Left ventricle myocardium superior (tissue), 1 donor: ENCODE measurements at regions not wholly inside any gene's neighbourhood (a gene's known extent, or its start where the extent isn't known, plus 50 kb on each side); places are given as distances from the start of the nearest gene placed in this dataset.
"Not testable (repeated sequence)": the region's sequence is repeated elsewhere in the genome, so short reads cannot be mapped to it uniquely, and the experiment has no call there.

ENCODE experiments used
- ATAC-seq: fragments of 200-7000 bp; cut with Tn5 transposase; one replicate; pipeline ENCODE4 v1.9.1; 2020; ENCODE audit warnings: mild to moderate bottlenecking, moderate library complexity
- DNase-seq: peaks from one replicate; pipeline ENCODE4 v3.0.0-alpha.2; 2020
- intact Hi-C: fragments of 100-400 bp; cut with micrococcal nuclease; formaldehyde crosslinking; loops from one replicate; pipeline ENCODE4 v1.11.0; 2022
- donor health status: DM: no; HTN: yes; CAD: no; lungs with severe emphysema.

DNA sequence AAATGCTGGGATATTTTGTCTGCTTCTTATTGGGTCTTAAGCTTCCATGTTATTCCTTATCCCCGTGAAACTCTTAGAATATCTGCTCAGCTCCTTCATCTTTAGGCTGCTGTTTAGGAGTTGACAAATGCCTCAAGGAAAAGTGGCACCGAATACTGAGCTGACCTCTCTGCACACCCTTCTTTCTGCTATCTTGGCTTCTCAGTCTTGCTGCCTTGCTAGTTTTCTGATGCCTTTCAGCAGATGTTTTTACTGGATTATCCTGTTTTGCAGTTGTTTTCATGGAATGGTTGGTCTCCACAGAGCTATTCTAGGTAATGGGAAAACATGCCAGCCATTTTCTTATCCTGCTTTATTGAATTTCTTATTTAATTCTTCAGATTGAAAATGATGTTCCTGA lies 86.3 kb downstream of the GYPE start:
- ATAC-seq: no peak
- no peak for DNase-seq
- intact Hi-C loops: no loop called here

DNA sequence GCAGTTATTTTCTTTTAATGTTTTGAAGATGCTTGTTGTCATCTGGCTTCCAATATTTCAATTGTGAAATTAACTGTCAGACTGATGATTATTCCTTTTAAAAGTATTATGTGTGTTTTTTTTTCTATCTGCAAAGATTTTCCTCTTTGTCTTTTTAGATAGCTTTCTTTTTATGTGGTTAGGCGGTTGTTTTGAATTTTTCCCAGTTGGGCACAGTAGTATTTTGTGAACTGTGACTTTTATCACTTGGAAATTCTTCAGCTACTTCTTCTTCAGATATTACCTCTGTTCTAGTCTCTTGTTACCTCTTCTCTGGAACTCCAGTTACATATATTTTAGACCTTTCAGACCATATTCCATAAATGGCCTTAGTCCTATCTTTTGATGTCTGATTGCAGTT lies 87.5 kb downstream of the GYPE start:
- ATAC-seq, DNase-seq, intact Hi-C loops: not testable (repeated sequence)

GRCh38 chr4:143815375-143815774 lies 90.0 kb downstream of the GYPE start:
- ATAC-seq, intact Hi-C loops, DNase-seq: not testable (repeated sequence)

GRCh38 chr4:143813431-143814154 lies 91.8 kb downstream of the GYPE start:
- intact Hi-C loops: not testable (repeated sequence)

DNA sequence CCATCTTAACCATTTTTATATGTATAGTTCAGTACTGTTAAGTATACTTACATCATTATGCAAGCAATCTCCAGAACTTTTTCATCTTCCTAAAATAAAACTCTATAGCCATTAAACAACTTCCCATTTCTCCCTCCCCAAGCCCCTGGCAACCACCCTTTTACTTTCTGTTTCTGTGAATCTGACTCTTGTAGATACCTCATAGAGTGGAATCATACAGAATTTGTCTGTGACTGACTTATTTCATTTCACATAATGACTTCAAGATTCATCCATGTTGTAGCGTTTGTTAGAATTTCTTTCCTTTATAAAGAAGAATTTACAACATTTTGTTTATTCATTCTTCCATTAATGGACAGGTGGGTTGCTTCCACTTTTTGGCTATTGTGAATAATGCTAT lies 91.2 kb upstream of the FREM3 start:
- not testable (repeated sequence) for ATAC-seq

More at GRCh38 chr4:143813431-143814154, 91.8 kb downstream of the GYPE start:
- ATAC-seq, DNase-seq: not testable (repeated sequence)

DNA sequence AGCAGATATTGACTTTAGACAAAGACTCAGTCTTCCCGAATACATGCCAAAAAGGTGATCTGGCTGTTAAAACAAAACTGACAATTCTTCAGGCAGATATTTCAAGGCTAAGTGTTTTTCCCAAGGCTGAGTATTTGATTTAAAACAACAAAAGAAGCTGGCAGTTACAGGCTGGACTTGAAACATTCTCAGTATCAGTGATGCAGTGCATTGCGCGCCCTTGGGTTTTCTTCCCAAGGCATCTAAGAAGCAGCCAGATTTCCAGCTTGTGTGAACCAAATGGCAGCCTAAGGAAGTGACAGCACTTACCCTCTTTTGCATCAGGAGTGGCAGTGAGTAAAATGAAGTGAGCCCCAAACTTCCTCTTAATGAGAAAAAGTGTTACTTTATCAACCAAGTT lies 90.0 kb upstream of the FREM3 start:
- ATAC-seq, DNase-seq, intact Hi-C loops: not testable (repeated sequence)

More for the DNA sequence above, 91.2 kb upstream of the FREM3 start:
- DNase-seq, intact Hi-C loops: not testable (repeated sequence)

DNA sequence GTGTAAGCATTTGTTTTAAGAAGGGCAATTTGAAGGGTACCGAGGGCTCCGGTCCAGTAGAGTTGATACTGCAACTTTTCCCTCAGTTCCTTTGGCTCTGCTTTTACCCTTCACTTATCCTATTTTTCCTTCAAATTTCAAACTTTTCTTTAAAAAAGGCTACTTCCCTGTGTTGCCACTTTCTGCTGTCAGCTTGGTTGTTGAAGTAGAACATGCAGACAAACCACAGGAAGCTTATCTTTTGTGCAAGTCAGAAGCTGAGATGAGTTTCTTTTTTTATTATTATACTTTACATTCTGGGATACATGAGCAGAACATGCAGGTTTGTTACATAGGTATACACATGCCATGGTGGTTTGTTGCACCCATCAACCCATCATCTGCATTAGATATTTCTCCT lies 89.1 kb upstream of the FREM3 start:
- intact Hi-C loops, DNase-seq: not testable (repeated sequence)

DNA sequence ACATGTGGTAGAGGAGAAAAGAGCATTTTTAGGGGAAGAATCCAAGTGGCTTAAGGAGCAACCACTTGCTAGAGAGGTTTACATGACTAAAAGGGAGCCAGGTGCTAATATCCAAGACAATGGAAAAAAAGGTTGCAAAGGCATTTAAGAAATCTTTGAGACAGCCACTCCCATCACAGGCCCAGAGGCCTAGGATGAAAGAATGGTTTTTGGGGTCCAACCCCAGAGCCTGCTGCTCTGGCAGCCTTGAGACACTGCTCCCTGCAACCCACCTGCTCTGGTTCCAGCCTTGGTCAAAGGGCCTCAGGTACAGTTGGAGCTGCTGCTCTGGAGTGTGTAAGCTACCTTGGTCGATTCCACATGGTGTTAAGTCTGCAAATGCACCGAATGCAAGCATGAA lies 84.1 kb upstream of the FREM3 start:
- intact Hi-C loops: no loop called here
- no peak for ATAC-seq

More for the DNA sequence above, 89.1 kb upstream of the FREM3 start:
- ATAC-seq: not testable (repeated sequence)

GRCh38 chr4:143782521-143782920 lies 82.0 kb upstream of the FREM3 start:
- intact Hi-C loops: no loop called here
- ATAC-seq (no peak), DNase-seq (no peak)

More for the DNA sequence above, 84.1 kb upstream of the FREM3 start:
- DNase-seq: no peak

DNA sequence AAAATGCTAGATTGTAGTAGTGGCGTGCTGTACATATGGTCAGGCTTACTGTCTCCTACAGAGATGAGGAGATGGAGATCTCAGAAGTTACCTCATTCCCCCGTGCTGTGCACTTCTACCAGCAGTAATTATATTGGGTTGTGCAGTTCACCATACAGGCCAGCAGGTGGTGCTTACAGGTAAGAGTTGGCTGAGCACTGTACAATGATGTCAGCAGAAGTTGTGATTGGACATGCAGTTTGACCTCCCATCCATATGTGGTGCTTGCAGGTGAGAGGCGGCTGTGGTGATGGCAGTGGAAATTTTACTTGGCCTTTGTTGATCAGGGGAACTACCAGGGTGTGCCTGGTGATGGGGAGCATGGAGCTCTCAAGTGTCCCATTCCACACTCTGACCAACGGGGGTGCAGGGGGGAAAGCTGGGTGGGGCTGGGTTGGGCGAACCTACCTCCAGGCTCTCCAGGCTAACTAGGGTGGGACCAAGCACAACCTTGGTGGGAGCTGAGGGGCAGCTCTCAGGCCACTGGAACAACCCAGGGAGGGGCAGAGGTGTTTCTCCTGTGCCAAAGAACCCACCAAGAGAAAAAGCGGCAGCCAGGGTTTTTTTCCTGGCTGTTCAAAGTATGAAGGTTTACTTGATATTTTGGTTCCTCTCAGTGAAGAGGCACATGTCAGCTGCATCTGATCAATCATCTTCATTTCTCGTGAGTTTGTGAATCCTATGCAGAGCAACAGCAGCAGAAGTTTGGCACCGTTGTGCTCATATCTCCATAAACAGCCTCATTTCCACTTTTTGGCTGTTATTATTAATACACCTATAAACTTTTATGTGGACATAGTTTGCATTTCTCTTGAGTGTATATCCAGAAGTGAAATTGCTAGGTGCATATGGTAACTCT lies 73.8 kb upstream of the FREM3 start:
- intact Hi-C loops: no loop called here
- ATAC-seq (no peak), DNase-seq (no peak)

- intact Hi-C loops: no loop called here
- no peak for ATAC-seq
- no peak for DNase-seq
These were observed 70.8 kb upstream of the FREM3 start for GRCh38 chr4:143771269-143771668.

DNA sequence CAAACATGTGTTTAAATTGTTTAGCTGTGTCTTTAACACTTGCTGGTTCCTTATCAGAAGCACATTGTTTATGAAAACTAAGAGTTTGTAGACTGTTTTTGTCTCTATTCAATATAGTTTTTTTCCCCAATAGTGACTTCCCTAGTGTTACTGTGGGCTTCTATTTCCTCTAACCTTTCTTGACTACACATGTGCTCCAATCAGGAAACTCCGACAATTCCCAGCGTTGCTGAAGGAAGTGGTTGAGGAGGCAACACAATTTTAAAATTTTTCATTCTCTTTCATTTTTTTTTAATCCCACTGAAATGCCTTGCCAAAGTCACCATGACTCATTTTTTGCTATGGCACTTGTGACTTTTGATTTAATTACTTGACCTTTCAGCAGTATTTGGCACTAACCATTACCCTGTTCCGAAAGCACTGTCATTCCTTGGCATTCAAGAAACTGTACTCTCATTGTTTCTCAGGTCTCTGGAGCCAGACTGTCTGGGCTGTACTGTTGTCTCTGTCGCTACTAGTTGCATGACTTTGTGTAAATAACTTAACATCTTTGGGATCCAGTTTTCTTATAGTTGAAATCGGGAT lies 67.6 kb upstream of the FREM3 start:
- no peak for DNase-seq
- peak; percentile 40 for ATAC-seq
- intact Hi-C loops: no loop called here

DNA sequence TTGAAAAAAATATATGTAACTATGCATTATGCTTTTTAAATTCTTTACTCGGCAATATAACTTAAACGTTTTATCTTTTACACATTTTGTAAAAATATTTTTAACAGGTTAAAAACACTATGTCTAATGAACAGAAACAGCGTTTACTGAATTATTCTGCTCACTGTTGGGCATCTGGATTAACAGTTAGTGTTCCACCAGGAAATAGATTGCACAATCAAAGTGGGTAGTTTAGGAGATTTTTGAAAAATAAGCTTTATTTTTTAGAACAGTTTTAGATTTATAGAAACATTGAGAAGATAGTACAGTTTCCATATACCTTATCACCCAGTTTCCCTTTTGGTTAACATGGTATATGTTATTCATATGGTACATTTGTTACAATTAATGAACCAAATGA lies 63.1 kb upstream of the FREM3 start:
- ATAC-seq (no peak), DNase-seq (no peak)
- intact Hi-C loops: no loop called here

DNA sequence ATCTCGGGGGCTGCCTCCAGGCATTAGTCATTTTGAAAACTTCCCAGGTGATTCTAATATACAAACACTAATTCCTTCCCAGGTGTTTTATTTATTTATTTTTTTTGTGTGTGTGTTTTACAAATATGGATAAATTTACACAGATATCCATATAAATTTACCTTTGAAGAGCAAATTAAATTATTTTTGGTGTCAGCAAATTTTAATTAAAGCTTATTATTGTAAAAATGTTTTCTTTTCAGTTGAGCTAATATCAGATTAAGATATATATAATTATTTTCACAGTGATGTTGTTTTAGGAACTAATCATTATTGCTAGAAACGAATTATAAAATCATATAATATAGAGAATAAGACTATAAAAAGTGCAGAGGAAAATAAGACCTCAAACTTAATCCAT lies 62.0 kb upstream of the FREM3 start:
- intact Hi-C loops: no loop called here
- ATAC-seq (no peak), DNase-seq (no peak)
